ENCODE measurements at regions not wholly inside any gene's neighbourhood (a gene's known extent, or its start where the extent isn't known, plus 50 kb on each side); places are given as distances from the start of the nearest gene placed in this dataset.

DNA sequence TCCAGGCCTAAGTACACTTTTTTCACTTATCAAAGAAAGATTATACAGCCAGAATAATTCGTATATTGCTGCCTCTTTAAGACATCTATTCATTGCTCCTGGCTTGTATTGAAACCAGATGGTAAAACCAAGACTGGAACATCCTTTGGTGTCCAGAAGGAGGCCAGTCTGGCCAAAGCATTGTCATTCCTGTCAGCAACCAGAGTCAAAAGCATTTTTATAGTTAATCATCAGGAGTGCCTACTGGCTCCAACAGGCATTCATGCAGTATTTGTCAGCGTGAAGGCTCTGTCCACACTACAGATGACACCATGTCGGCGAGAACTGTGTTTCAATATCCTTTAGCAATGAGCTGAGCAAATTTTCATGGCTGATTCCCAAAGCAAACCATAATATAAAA is 118.0 kb upstream of the G2E3 start:
- no peak for TF ChIP-seq POLR2A (IDR thresholded peaks at IDR 0.05)
- TF ChIP-seq, protein P1, sequence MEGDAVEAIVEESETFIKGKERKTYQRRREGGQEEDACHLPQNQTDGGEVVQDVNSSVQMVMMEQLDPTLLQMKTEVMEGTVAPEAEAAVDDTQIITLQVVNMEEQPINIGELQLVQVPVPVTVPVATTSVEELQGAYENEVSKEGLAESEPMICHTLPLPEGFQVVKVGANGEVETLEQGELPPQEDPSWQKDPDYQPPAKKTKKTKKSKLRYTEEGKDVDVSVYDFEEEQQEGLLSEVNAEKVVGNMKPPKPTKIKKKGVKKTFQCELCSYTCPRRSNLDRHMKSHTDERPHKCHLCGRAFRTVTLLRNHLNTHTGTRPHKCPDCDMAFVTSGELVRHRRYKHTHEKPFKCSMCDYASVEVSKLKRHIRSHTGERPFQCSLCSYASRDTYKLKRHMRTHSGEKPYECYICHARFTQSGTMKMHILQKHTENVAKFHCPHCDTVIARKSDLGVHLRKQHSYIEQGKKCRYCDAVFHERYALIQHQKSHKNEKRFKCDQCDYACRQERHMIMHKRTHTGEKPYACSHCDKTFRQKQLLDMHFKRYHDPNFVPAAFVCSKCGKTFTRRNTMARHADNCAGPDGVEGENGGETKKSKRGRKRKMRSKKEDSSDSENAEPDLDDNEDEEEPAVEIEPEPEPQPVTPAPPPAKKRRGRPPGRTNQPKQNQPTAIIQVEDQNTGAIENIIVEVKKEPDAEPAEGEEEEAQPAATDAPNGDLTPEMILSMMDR (IDR thresholded peaks at IDR 0.05): no peak
